ENCODE measurements at regions not wholly inside any gene's neighbourhood (a gene's known extent, or its start where the extent isn't known, plus 50 kb on each side); places are given as distances from the start of the nearest gene placed in this dataset.
"Not testable (repeated sequence)": the region's sequence is repeated elsewhere in the genome, so short reads cannot be mapped to it uniquely, and the experiment has no call there.

GRCh38 chr4:28296239-28296638 lies 1435.6 kb downstream of the STIM2 start:
- DNase-seq (ENCODE audit: low read depth), result no peak

GRCh38 chr4:28310926-28311325 lies 1450.3 kb downstream of the STIM2 start:
- no peak for DNase-seq (ENCODE audit: low read depth)

- not testable (repeated sequence) for DNase-seq (ENCODE audit: low read depth)
Measured at GRCh38 chr4:28312497-28312896, 1451.9 kb downstream of the STIM2 start.

- DNase-seq (ENCODE audit: low read depth), result no peak
Measured at GRCh38 chr4:28313729-28314713, 1453.4 kb downstream of the STIM2 start.

- DNase-seq (ENCODE audit: low read depth), result no peak
Measured at GRCh38 chr4:28317221-28317620, 1456.6 kb downstream of the STIM2 start.

- no peak for DNase-seq (ENCODE audit: low read depth)
Measured at GRCh38 chr4:28334249-28334648, 1473.6 kb downstream of the STIM2 start.

- DNase-seq (ENCODE audit: low read depth), result no peak
Measured at GRCh38 chr4:28341784-28342183, 1481.1 kb downstream of the STIM2 start.

- DNase-seq (ENCODE audit: low read depth), result no peak
Measured at GRCh38 chr4:28350485-28350884, 1489.8 kb downstream of the STIM2 start.

GRCh38 chr4:28351102-28351501 lies 1490.5 kb downstream of the STIM2 start:
- no peak for DNase-seq (ENCODE audit: low read depth)

GRCh38 chr4:28351826-28352225 lies 1491.2 kb downstream of the STIM2 start:
- no peak for DNase-seq (ENCODE audit: low read depth)

GRCh38 chr4:28354880-28355656 lies 1494.4 kb downstream of the STIM2 start:
- no peak for DNase-seq (ENCODE audit: low read depth)

GRCh38 chr4:28357990-28358389 lies 1497.3 kb downstream of the STIM2 start:
- no peak for DNase-seq (ENCODE audit: low read depth)

GRCh38 chr4:28358606-28359005 lies 1498.0 kb downstream of the STIM2 start:
- DNase-seq (ENCODE audit: low read depth), result no peak

GRCh38 chr4:28360681-28361080 lies 1500.0 kb downstream of the STIM2 start:
- DNase-seq (ENCODE audit: low read depth), result no peak

GRCh38 chr4:28362169-28362568 lies 1501.5 kb downstream of the STIM2 start:
- no peak for DNase-seq (ENCODE audit: low read depth)

- no peak for DNase-seq (ENCODE audit: low read depth)
Measured at GRCh38 chr4:28369499-28369898, 1508.9 kb downstream of the STIM2 start.

- DNase-seq (ENCODE audit: low read depth), result no peak
Measured at GRCh38 chr4:28373191-28373590, 1512.5 kb downstream of the STIM2 start.

GRCh38 chr4:28373601-28374000 lies 1513.0 kb downstream of the STIM2 start:
- DNase-seq (ENCODE audit: low read depth), result peak; percentile 15

- no peak for DNase-seq (ENCODE audit: low read depth)
Measured at GRCh38 chr4:28378109-28378830, 1517.6 kb downstream of the STIM2 start.

- no peak for DNase-seq (ENCODE audit: low read depth)
Measured at GRCh38 chr4:28385801-28386200, 1525.2 kb downstream of the STIM2 start.

- DNase-seq (ENCODE audit: low read depth), result no peak
Measured at GRCh38 chr4:28386776-28387175, 1526.1 kb downstream of the STIM2 start.

GRCh38 chr4:28388471-28388870 lies 1527.8 kb downstream of the STIM2 start:
- DNase-seq (ENCODE audit: low read depth), result no peak

Measured in HS-27A (cell line).